GM18520 (cell line): ENCODE measurements at regions not wholly inside any gene's neighbourhood (a gene's known extent, or its start where the extent isn't known, plus 50 kb on each side); places are given as distances from the start of the nearest gene placed in this dataset.
"Not testable (repeated sequence)": the region's sequence is repeated elsewhere in the genome, so short reads cannot be mapped to it uniquely, and the experiment has no call there.

ENCODE experiments used
- ATAC-seq: cut with Tn5 transposase; IDR thresholded peaks from one replicate; pipeline ENCODE4 v1.9.1; 2021; ENCODE audit not compliant: unreplicated experiment

- peak; percentile 50 for ATAC-seq
Observed at GRCh38 chr1:170789063-170789462, 125.1 kb downstream of the PRRX1 start.

- ATAC-seq = no peak
Observed at GRCh38 chr1:170790175-170790574, 126.2 kb downstream of the PRRX1 start.

GRCh38 chr1:170790651-170791071, 126.7 kb downstream of the PRRX1 start:
- ATAC-seq = no peak

- no peak for ATAC-seq
Observed at GRCh38 chr1:170791941-170792340, 128.0 kb downstream of the PRRX1 start.

GRCh38 chr1:170800265-170800664, 135.1 kb upstream of the MROH9 start:
- no peak for ATAC-seq

- no peak for ATAC-seq
Observed at GRCh38 chr1:170800812-170801211, 134.5 kb upstream of the MROH9 start.

GRCh38 chr1:170803711-170804110, 131.6 kb upstream of the MROH9 start:
- ATAC-seq = no peak

GRCh38 chr1:170804419-170804818, 130.9 kb upstream of the MROH9 start:
- no peak for ATAC-seq

- ATAC-seq = no peak
Observed at GRCh38 chr1:170804879-170805278, 130.5 kb upstream of the MROH9 start.

GRCh38 chr1:170806961-170807360, 128.4 kb upstream of the MROH9 start:
- no peak for ATAC-seq

- no peak for ATAC-seq
Observed at GRCh38 chr1:170807432-170807831, 127.9 kb upstream of the MROH9 start.

- ATAC-seq = no peak
Observed at GRCh38 chr1:170808216-170808885, 127.0 kb upstream of the MROH9 start.

GRCh38 chr1:170811013-170811412, 124.3 kb upstream of the MROH9 start:
- not testable (repeated sequence) for ATAC-seq

GRCh38 chr1:170819781-170820180, 115.6 kb upstream of the MROH9 start:
- ATAC-seq = no peak

GRCh38 chr1:170823120-170823519, 112.2 kb upstream of the MROH9 start:
- no peak for ATAC-seq

GRCh38 chr1:170831276-170831675, 104.1 kb upstream of the MROH9 start:
- ATAC-seq = no peak

GRCh38 chr1:170836141-170836540, 99.2 kb upstream of the MROH9 start:
- no peak for ATAC-seq

- no peak for ATAC-seq
Observed at GRCh38 chr1:170840371-170840770, 95.0 kb upstream of the MROH9 start.

- ATAC-seq = peak; percentile 59
Observed at GRCh38 chr1:170853302-170853701, 82.0 kb upstream of the MROH9 start.

- no peak for ATAC-seq
Observed at GRCh38 chr1:170853867-170854266, 81.5 kb upstream of the MROH9 start.

- ATAC-seq = no peak
Observed at GRCh38 chr1:170854677-170855076, 80.7 kb upstream of the MROH9 start.

GRCh38 chr1:170856455-170856854, 78.9 kb upstream of the MROH9 start:
- ATAC-seq = no peak

- no peak for ATAC-seq
Observed at GRCh38 chr1:170857955-170858354, 77.4 kb upstream of the MROH9 start.
